ENCODE measurements at regions not wholly inside any gene's neighbourhood (a gene's known extent, or its start where the extent isn't known, plus 50 kb on each side); places are given as distances from the start of the nearest gene placed in this dataset.

- ATAC-seq (no peak), DNase-seq (no peak)
- no peak for TF ChIP-seq CTCF (IDR thresholded peaks at IDR 0.05)
- no peak for TF ChIP-seq POLR2A (IDR thresholded peaks at IDR 0.05)
- no peaks in the 10 kb centered on the region for H3K36me3 ChIP-seq
- H3K9me3 ChIP-seq, result no peaks in the 10 kb centered on the region
- H3K27ac ChIP-seq, result no peak overlapping the region
- no peak overlapping the region for H3K4me3 ChIP-seq
- H3K27me3 ChIP-seq, result no peaks in the 10 kb centered on the region
- peaks cover 0 to 9% (median 2%) of the 10 kb centered on the region in 4 donors for H3K4me1 ChIP-seq
- intact Hi-C loops (cut with DNase I), result no loop called here
- WGBS (ENCODE audit: insufficient coverage, low coverage, low lambda C conversion rate, missing lambda C conversion rate), result no CpG with 5 or more reads among the region's 3 CpGs
Observed at GRCh38 chr1:229030630-229031029, 240.3 kb upstream of the RAB4A start.

GRCh38 chr1:229031061-229031460, 239.8 kb upstream of the RAB4A start:
- H3K36me3 ChIP-seq, result no peaks in the 10 kb centered on the region
- no peak overlapping the region for H3K4me3 ChIP-seq
- DNase-seq (no peak), ATAC-seq (no peak)
- no peaks in the 10 kb centered on the region for H3K9me3 ChIP-seq
- 85% methylated on average over 9 of the region's 10 CpGs for WGBS (ENCODE audit: insufficient coverage, low coverage, low lambda C conversion rate, missing lambda C conversion rate)
- TF ChIP-seq POLR2A (IDR thresholded peaks at IDR 0.05) (no peak), CTCF (IDR thresholded peaks at IDR 0.05) (no peak)
- intact Hi-C loops (cut with DNase I), result no loop called here
- H3K27ac ChIP-seq, result no peak overlapping the region
- H3K4me1 ChIP-seq, result peaks cover 0 to 9% (median 2%) of the 10 kb centered on the region in 4 donors
- H3K27me3 ChIP-seq, result no peaks in the 10 kb centered on the region

GRCh38 chr1:229031481-229032341, 239.2 kb upstream of the RAB4A start:
- Histone ChIP-seq H3K4me3 (no peak overlapping the region), H3K27ac (no peak overlapping the region), H3K9me3 (no peaks in the 10 kb centered on the region), H3K27me3 (no peaks in the 10 kb centered on the region), H3K4me1 (peaks cover 0 to 9% (median 2%) of the 10 kb centered on the region in 4 donors), H3K36me3 (no peaks in the 10 kb centered on the region)
- DNase-seq (no peak), ATAC-seq (peak in 1 of 4 donors; percentile 24)
- intact Hi-C loops (cut with DNase I), result no loop called here
- 59% methylated on average over 6 of the region's 12 CpGs for WGBS (ENCODE audit: insufficient coverage, low coverage, low lambda C conversion rate, missing lambda C conversion rate)
- TF ChIP-seq CTCF (IDR thresholded peaks at IDR 0.05) (no peak), POLR2A (IDR thresholded peaks at IDR 0.05) (no peak)

GRCh38 chr1:229032375-229032774, 238.5 kb upstream of the RAB4A start:
- ATAC-seq (peak in 1 of 4 donors; percentile 34), DNase-seq (no peak)
- H3K36me3 ChIP-seq, result no peaks in the 10 kb centered on the region
- H3K9me3 ChIP-seq, result no peaks in the 10 kb centered on the region
- H3K27ac ChIP-seq, result no peak overlapping the region
- intact Hi-C loops (cut with DNase I), result no loop called here
- H3K27me3 ChIP-seq, result no peaks in the 10 kb centered on the region
- 78% methylated on average over 1 of the region's 1 CpG for WGBS (ENCODE audit: insufficient coverage, low coverage, low lambda C conversion rate, missing lambda C conversion rate)
- no peak for TF ChIP-seq CTCF (IDR thresholded peaks at IDR 0.05)
- TF ChIP-seq POLR2A (IDR thresholded peaks at IDR 0.05), result no peak
- peaks cover 0 to 5% (median 0%) of the 10 kb centered on the region in 4 donors for H3K4me1 ChIP-seq
- no peak overlapping the region for H3K4me3 ChIP-seq

Measured in right lobe of liver (tissue), 6 donors.